MM.1S (cell line): ENCODE measurements at regions not wholly inside any gene's neighbourhood (a gene's known extent, or its start where the extent isn't known, plus 50 kb on each side); places are given as distances from the start of the nearest gene placed in this dataset.

Experiments
- DNase-seq: peaks from one replicate; pipeline ENCODE4 v3.0.0-alpha.2; 2015
- H2AFZ ChIP-seq: fragments of 300-600 bp; sonication (generic); 2 replicates; pipeline ENCODE4 v1.6.0; 2016; ENCODE audit warnings: antibody characterized with exemption, low read length
- H3F3A ChIP-seq: fragments of 300-600 bp; sonication (generic); 2 replicates; pipeline ENCODE4 v1.6.1; 2016; ENCODE audit warnings: mild to moderate bottlenecking, antibody characterized with exemption, low read length, moderate library complexity, mixed read lengths; ENCODE audit not compliant: insufficient read depth
- H3K27ac ChIP-seq: fragments of 300-600 bp; sonication (generic); 2 replicates; pipeline ENCODE4 v1.5.1; 2016; ENCODE audit warnings: mild to moderate bottlenecking, low read length
- H3K27me3 ChIP-seq: fragments of 300-600 bp; sonication (generic); replicated peaks from 2 replicates; pipeline ENCODE4 v1.6.0; 2016; ENCODE audit warnings: low read length; ENCODE audit not compliant: insufficient read depth
- H3K36me3 ChIP-seq: fragments of 300-600 bp; sonication (generic); replicated peaks from 2 replicates; pipeline ENCODE4 v1.6.1; 2016; ENCODE audit warnings: mild to moderate bottlenecking, low read length, mixed read lengths; ENCODE audit not compliant: insufficient read depth
- H3K4me1 ChIP-seq: fragments of 300-600 bp; sonication (generic); 2 replicates; pipeline ENCODE4 v1.6.1; 2016; ENCODE audit warnings: low read length, mixed read lengths
- H3K4me2 ChIP-seq: fragments of 300-600 bp; sonication (generic); 2 replicates; pipeline ENCODE4 v1.6.0; 2016; ENCODE audit warnings: low read depth, low read length
- H3K4me3 ChIP-seq: fragments of 300-600 bp; sonication (generic); 2 replicates; pipeline ENCODE4 v1.5.1; 2016; ENCODE audit warnings: low read length, mixed read lengths
- H3K79me2 ChIP-seq: fragments of 300-600 bp; sonication (generic); 2 replicates; pipeline ENCODE4 v1.6.1; 2016; ENCODE audit warnings: mixed run types, low read length, mixed read lengths
- H3K9ac ChIP-seq: fragments of 300-600 bp; sonication (generic); 2 replicates; pipeline ENCODE4 v1.6.1; 2016; ENCODE audit warnings: low read length, mixed read lengths
- H3K9me2 ChIP-seq: fragments of 300-600 bp; sonication (generic); replicated peaks from 2 replicates; pipeline ENCODE4 v1.6.1; 2016; ENCODE audit warnings: mild to moderate bottlenecking, low read length, mixed read lengths; ENCODE audit not compliant: insufficient read depth
- H3K9me3 ChIP-seq: fragments of 300-600 bp; sonication (generic); replicated peaks from 2 replicates; pipeline ENCODE4 v1.6.1; 2016; ENCODE audit warnings: mild to moderate bottlenecking, low read length, mixed read lengths; ENCODE audit not compliant: insufficient read depth
- H4K20me1 ChIP-seq: fragments of 300-600 bp; sonication (generic); 2 replicates; pipeline ENCODE4 v1.6.1; 2016; ENCODE audit warnings: mild to moderate bottlenecking, low read length, moderate library complexity, mixed read lengths; ENCODE audit not compliant: insufficient read depth
- CTCF ChIP-seq: fragments of 300-600 bp; sonication (generic); IDR thresholded peaks from 2 replicates; pipeline ENCODE4 v1.5.1; 2016; ENCODE audit warnings: antibody characterized with exemption, low read length, mixed read lengths
- EZH2 ChIP-seq: fragments of 300-600 bp; sonication (generic); optimal IDR thresholded peaks from 2 replicates; pipeline ENCODE3; 2017; ENCODE audit warnings: low read depth, mild to moderate bottlenecking, antibody characterized with exemption, low read length, mixed read lengths
- EZH2phosphoT487 ChIP-seq: fragments of 300-600 bp; sonication (generic); IDR thresholded peaks from 2 replicates; pipeline ENCODE4 v1.6.1; 2018; ENCODE audit warnings: antibody characterized with exemption, low read length

GRCh38 chrX:15918003-15918402 is 63.4 kb upstream of the AP1S2 start:
- no peak overlapping the region for H3K4me2 ChIP-seq
- no peaks in the 10 kb centered on the region for H3F3A ChIP-seq
- no peak overlapping the region for H3K4me3 ChIP-seq
- H2AFZ ChIP-seq: no peak overlapping the region
- no peaks in the 10 kb centered on the region for H3K27me3 ChIP-seq
- H3K79me2 ChIP-seq: no peaks in the 10 kb centered on the region
- no peaks in the 10 kb centered on the region for H4K20me1 ChIP-seq
- no peak overlapping the region for H3K9ac ChIP-seq
- no peak overlapping the region for H3K27ac ChIP-seq
- H3K9me2 ChIP-seq: no peaks in the 10 kb centered on the region
- no peaks in the 10 kb centered on the region for H3K36me3 ChIP-seq
- no peaks in the 10 kb centered on the region for H3K4me1 ChIP-seq
- no peaks in the 10 kb centered on the region for H3K9me3 ChIP-seq
- TF ChIP-seq EZH2phosphoT487: no peak
- no peak for TF ChIP-seq CTCF
- TF ChIP-seq EZH2: no peak
- DNase-seq: no peak

GRCh38 chrX:15916704-15917084 is 62.1 kb upstream of the AP1S2 start:
- H3K79me2 ChIP-seq: no peaks in the 10 kb centered on the region
- DNase-seq: no peak
- H3K9ac ChIP-seq: no peak overlapping the region
- no peaks in the 10 kb centered on the region for H3K9me3 ChIP-seq
- H3K27me3 ChIP-seq: no peaks in the 10 kb centered on the region
- no peaks in the 10 kb centered on the region for H3F3A ChIP-seq
- H3K27ac ChIP-seq: no peak overlapping the region
- H4K20me1 ChIP-seq: no peaks in the 10 kb centered on the region
- no peaks in the 10 kb centered on the region for H3K9me2 ChIP-seq
- no peak overlapping the region for H3K4me3 ChIP-seq
- H3K4me1 ChIP-seq: no peaks in the 10 kb centered on the region
- no peaks in the 10 kb centered on the region for H3K36me3 ChIP-seq
- TF ChIP-seq EZH2phosphoT487: no peak
- TF ChIP-seq EZH2: no peak
- no peak for TF ChIP-seq CTCF
- H2AFZ ChIP-seq: no peak overlapping the region
- no peak overlapping the region for H3K4me2 ChIP-seq

DNA sequence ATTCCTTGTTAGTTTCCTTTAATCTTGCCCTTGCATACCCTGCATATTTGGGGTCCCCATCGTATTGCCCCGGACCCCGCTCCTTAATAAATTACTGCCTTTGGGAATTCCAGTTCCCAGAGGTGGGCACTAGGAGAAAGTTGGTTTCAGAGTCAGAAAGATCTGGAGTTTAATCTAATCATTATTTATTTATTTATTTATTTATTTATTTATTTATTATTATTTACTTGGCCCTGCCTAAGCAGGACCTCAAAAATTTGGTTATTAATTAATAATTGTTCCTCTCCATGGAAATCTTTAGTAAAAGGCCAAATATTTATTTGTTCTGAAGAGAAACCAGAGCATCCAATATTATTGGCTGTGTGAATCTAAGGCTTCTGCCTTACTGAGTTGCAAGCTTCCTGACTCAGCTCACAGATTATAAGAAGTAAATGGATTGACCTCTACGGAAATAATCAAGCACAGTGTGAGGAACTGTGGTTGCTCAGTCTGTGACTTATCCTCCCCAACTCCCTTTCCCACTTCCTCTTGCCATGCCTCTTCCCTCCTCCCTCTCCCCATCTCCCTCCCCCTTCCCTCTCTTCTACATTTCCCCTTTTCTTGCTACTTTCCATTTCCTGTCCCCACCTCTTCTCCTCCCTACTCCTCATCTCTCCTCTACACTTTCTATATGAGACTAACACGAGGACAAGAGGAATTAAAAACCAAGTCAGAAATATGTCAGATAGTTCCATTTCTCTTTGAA is 61.5 kb upstream of the AP1S2 start:
- H3K27ac ChIP-seq: no peak overlapping the region
- no peaks in the 10 kb centered on the region for H3K9me3 ChIP-seq
- no peak overlapping the region for H3K4me2 ChIP-seq
- H3K36me3 ChIP-seq: no peaks in the 10 kb centered on the region
- H3K9me2 ChIP-seq: no peaks in the 10 kb centered on the region
- no peak overlapping the region for H3K9ac ChIP-seq
- H3K4me1 ChIP-seq: no peaks in the 10 kb centered on the region
- no peaks in the 10 kb centered on the region for H3K79me2 ChIP-seq
- no peaks in the 10 kb centered on the region for H3F3A ChIP-seq
- TF ChIP-seq EZH2: no peak
- TF ChIP-seq EZH2phosphoT487: no peak
- no peak for TF ChIP-seq CTCF
- no peaks in the 10 kb centered on the region for H3K27me3 ChIP-seq
- no peak overlapping the region for H3K4me3 ChIP-seq
- H2AFZ ChIP-seq: no peak overlapping the region
- H4K20me1 ChIP-seq: no peaks in the 10 kb centered on the region
- DNase-seq: no peak
